Transverse colon (tissue), 4 donors: ENCODE measurements at regions not wholly inside any gene's neighbourhood (a gene's known extent, or its start where the extent isn't known, plus 50 kb on each side); places are given as distances from the start of the nearest gene placed in this dataset.

ENCODE experiments used
- DNase-seq: peaks from one replicate; pipeline ENCODE4 v3.0.0-alpha.2; 2019
- H3K27ac ChIP-seq, 4 donors: fragments of 200-600 bp; sonication (generic); 2 replicates each; pipeline ENCODE4 v1.5.1; 2016 to 2018; ENCODE audit warnings: inconsistent platforms in 4 of 4
- H3K27me3 ChIP-seq: fragments of 200-600 bp; sonication (generic); 2 replicates; pipeline ENCODE4 v1.5.1; 2017; ENCODE audit warnings: inconsistent platforms
- H3K36me3 ChIP-seq, 4 donors: fragments of 200-600 bp; sonication (generic); 2 replicates each; pipeline ENCODE4 v1.5.1; 2017 to 2019; ENCODE audit warnings: inconsistent platforms in 4 of 4
- H3K4me1 ChIP-seq, 4 donors: fragments of 200-600 bp; sonication (generic); 2 replicates each; pipeline ENCODE4 v1.5.1; 2017 to 2020; ENCODE audit warnings: inconsistent platforms in 4 of 4
- H3K4me3 ChIP-seq, 4 donors: fragments of 200-600 bp; sonication (generic); 1 replicate in 1 of 4; 2 replicates in 3 of 4; pipeline versions ENCODE4 v1.5.1 to v1.6.1; 2017 to 2019; ENCODE audit warnings: inconsistent platforms in 4 of 4
- H3K9me3 ChIP-seq, 2 donors: fragments of 200-600 bp; sonication (generic); 2 replicates each; pipeline ENCODE4 v1.5.1; 2017 to 2019; ENCODE audit warnings: inconsistent platforms in 2 of 2
- CTCF ChIP-seq, 5 experiments: fragments of 200-600 bp in 3 of 5; fragments of 450-650 bp in 2 of 5; sonication (generic) in 3 of 5; IDR thresholded peaks; 1 replicate in 2 of 5; 2 replicates in 3 of 5; pipeline ENCODE4 v1.5.1; 2016 to 2017; ENCODE audit warnings: antibody characterized with exemption in 5 of 5, inconsistent platforms in 3 of 5, mild to moderate bottlenecking in 2 of 5, moderate library complexity in 1 of 5
- EP300 ChIP-seq: sonication (generic); formaldehyde crosslinking; IDR thresholded peaks from one replicate; pipeline ENCODE4 v1.6.1; 2017; ENCODE audit warnings: antibody characterized with exemption, low read depth
- POLR2A ChIP-seq: fragments of 450-650 bp; IDR thresholded peaks from one replicate; pipeline ENCODE4 v1.6.1; 2016; ENCODE audit warnings: antibody characterized with exemption, mild to moderate bottlenecking, moderate library complexity
- POLR2AphosphoS5 ChIP-seq, 3 donors: sonication (generic); formaldehyde crosslinking; IDR thresholded peaks; one replicate each; pipeline ENCODE4 v1.6.1; 2016; ENCODE audit warnings: antibody characterized with exemption in 3 of 3
- WGBS, 2 donors: methylation state at CpG; one replicate each; pipeline ENCODE4 v1.1.5; 2018; ENCODE audit warnings: low coverage in 1 of 2; 5-methylcytosine and 5-hydroxymethylcytosine counted together
- in situ Hi-C, 4 donors: fragments of 200-750 bp; cut with MboI; loops; one replicate each; pipeline versions ENCODE4 v1.15.0 to v1.15.1; 2017; ENCODE audit warnings: low sequenced_read_pairs in 3 of 4, low pct_ligation_motif_present in 1 of 4, low pct_unique_long_range_greater_than_20kb in 1 of 4
- intact Hi-C: fragments of 100-400 bp; cut with DNase I; formaldehyde crosslinking; loops from one replicate; pipeline ENCODE4 v1.15.1; 2023; ENCODE audit warnings: low total_unique reads

- intact Hi-C loops = loop anchor here (5.0 kb wide), 1 partner anchor 635 kb away; no protein-coding TSS in a partner anchor
- H3K27ac ChIP-seq = no peak overlapping the region
- H3K9me3 ChIP-seq = no peaks in the 10 kb centered on the region
- H3K4me3 ChIP-seq = no peak overlapping the region
- H3K27me3 ChIP-seq = peaks cover 3% of the 10 kb centered on the region
- no peak for TF ChIP-seq POLR2AphosphoS5 (IDR thresholded peaks at IDR 0.05)
- no peak for TF ChIP-seq EP300
- no peak for TF ChIP-seq CTCF (IDR thresholded peaks at IDR 0.05)
- no peak for TF ChIP-seq POLR2A
- H3K4me1 ChIP-seq = no peaks in the 10 kb centered on the region
- 75 to 84% methylated on average over 2 of the region's 2 CpGs for WGBS, 2 donors
- DNase-seq = no peak
- H3K36me3 ChIP-seq = no peaks in the 10 kb centered on the region
- in situ Hi-C loops = no loop called here
Measured at GRCh38 chr17:15177343-15177742, 87.8 kb downstream of the PMP22 start.

GRCh38 chr17:15175356-15175755 lies 89.8 kb downstream of the PMP22 start:
- Histone ChIP-seq H3K4me1 (no peaks in the 10 kb centered on the region), H3K36me3 (no peaks in the 10 kb centered on the region), H3K4me3 (no peak overlapping the region), H3K27me3 (peaks cover 3% of the 10 kb centered on the region), H3K9me3 (no peaks in the 10 kb centered on the region), H3K27ac (no peak overlapping the region)
- no peak for DNase-seq
- WGBS, 2 donors = 58 to 59% methylated on average over 4 to 7 of the region's 7 CpGs
- in situ Hi-C loops (no loop called here), intact Hi-C loops (loop anchor here (5.0 kb wide), 1 partner anchor 633 kb away; no protein-coding TSS in a partner anchor)
- no peak for TF ChIP-seq CTCF (IDR thresholded peaks at IDR 0.05)

- in situ Hi-C loops = no loop called here
- no peaks in the 10 kb centered on the region for H3K36me3 ChIP-seq
Measured at GRCh38 chr17:15171167-15172047, 93.7 kb downstream of the PMP22 start.

GRCh38 chr17:15169676-15170075 lies 95.5 kb downstream of the PMP22 start:
- intact Hi-C loops = no loop called here
- DNase-seq = no peak
- Histone ChIP-seq H3K9me3 (no peaks in the 10 kb centered on the region), H3K27ac (no peak overlapping the region), H3K27me3 (no peaks in the 10 kb centered on the region), H3K4me1 (no peaks in the 10 kb centered on the region), H3K36me3 (no peaks in the 10 kb centered on the region), H3K4me3 (no peak overlapping the region)
- WGBS, 2 donors = 58 to 61% methylated on average over 2 of the region's 2 CpGs
- in situ Hi-C loops = no loop called here
- no peak for TF ChIP-seq POLR2AphosphoS5 (IDR thresholded peaks at IDR 0.05)
- no peak for TF ChIP-seq EP300
- TF ChIP-seq POLR2A = no peak
- no peak for TF ChIP-seq CTCF (IDR thresholded peaks at IDR 0.05)

More at GRCh38 chr17:15171167-15172047, 93.7 kb downstream of the PMP22 start:
- intact Hi-C loops = no loop called here
- no peak overlapping the region for H3K27ac ChIP-seq
- 22 to 74% methylated on average over 3 to 9 of the region's 9 CpGs for WGBS, 2 donors
- H3K27me3 ChIP-seq = no peaks in the 10 kb centered on the region
- H3K9me3 ChIP-seq = no peaks in the 10 kb centered on the region
- DNase-seq = peak; percentile 42
- no peaks in the 10 kb centered on the region for H3K4me1 ChIP-seq
- no peak overlapping the region for H3K4me3 ChIP-seq
- TF ChIP-seq CTCF (IDR thresholded peaks at IDR 0.05) (peak; percentile 54 to 82 (median 73)), EP300 (no peak)
